Thoracic aorta (tissue), 2 donors: ENCODE measurements at regions not wholly inside any gene's neighbourhood (a gene's known extent, or its start where the extent isn't known, plus 50 kb on each side); places are given as distances from the start of the nearest gene placed in this dataset.

Experiments used
- ATAC-seq: fragments of 150-250 bp; one replicate; pipeline ENCODE4 v1.8.0; 2017; ENCODE audit warnings: low read depth; ENCODE audit not compliant: insufficient number of reproducible peaks, low FRiP score
- DNase-seq: peaks from one replicate; pipeline ENCODE4 v3.0.0-alpha.2; 2020; ENCODE audit warnings: low spot score
- H3K27ac ChIP-seq, 2 donors: fragments of 200-600 bp; sonication (generic); 1 replicate in 1 of 2; 2 replicates in 1 of 2; pipeline ENCODE4 v1.5.1; 2016; ENCODE audit warnings: mild to moderate bottlenecking in 2 of 2, moderate library complexity in 2 of 2
- H3K27me3 ChIP-seq: fragments of 200-600 bp; sonication (generic); replicated peaks from 2 replicates; pipeline ENCODE4 v1.6.0; 2016; ENCODE audit warnings: mild to moderate bottlenecking; ENCODE audit not compliant: insufficient read depth
- H3K36me3 ChIP-seq: fragments of 200-600 bp; sonication (generic); one replicate; pipeline ENCODE4 v1.5.1; 2016
- H3K4me1 ChIP-seq, 2 donors: fragments of 200-600 bp; sonication (generic); 1 replicate in 1 of 2; 2 replicates in 1 of 2; pipeline versions ENCODE4 v1.5.1 to v1.6.0; 2016; ENCODE audit warnings: low read depth in 2 of 2, mild to moderate bottlenecking in 1 of 2; ENCODE audit not compliant: control insufficient read depth in 1 of 2
- H3K4me3 ChIP-seq: fragments of 200-600 bp; sonication (generic); 2 replicates; pipeline ENCODE4 v1.5.1; 2016; ENCODE audit warnings: mild to moderate bottlenecking
- H3K9me3 ChIP-seq: fragments of 200-600 bp; sonication (generic); 2 replicates; pipeline ENCODE4 v1.5.1; 2016
- TF ChIP-seq, protein P1 (sequence below): fragments of 200-600 bp; sonication (generic); IDR thresholded peaks from one replicate; pipeline ENCODE4 v1.5.1; 2019; ENCODE audit warnings: antibody characterized with exemption

DNA sequence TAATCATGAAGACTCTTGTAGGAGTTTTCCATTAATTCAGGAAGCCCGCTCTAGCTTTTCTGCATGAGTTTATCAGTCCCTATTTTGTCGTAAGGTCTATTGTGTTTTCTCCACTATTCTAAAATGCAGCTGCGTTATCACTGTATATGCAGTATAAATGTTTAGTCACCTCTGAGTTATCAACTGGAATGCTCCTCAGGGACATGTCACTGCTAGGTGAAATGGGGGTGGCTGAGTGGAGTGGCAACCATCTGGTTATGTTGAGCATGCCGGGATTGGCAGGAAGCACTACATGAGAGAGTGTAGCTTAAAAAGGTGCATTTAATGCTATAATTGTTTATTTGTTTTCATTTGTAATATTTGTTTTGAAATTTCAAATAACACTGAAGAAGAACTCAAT, 285.2 kb upstream of the ELAC2 start:
- no peak for DNase-seq
- no peaks in the 10 kb centered on the region for H3K9me3 ChIP-seq
- H3K4me1 ChIP-seq: no peaks in the 10 kb centered on the region
- TF ChIP-seq, protein P1, sequence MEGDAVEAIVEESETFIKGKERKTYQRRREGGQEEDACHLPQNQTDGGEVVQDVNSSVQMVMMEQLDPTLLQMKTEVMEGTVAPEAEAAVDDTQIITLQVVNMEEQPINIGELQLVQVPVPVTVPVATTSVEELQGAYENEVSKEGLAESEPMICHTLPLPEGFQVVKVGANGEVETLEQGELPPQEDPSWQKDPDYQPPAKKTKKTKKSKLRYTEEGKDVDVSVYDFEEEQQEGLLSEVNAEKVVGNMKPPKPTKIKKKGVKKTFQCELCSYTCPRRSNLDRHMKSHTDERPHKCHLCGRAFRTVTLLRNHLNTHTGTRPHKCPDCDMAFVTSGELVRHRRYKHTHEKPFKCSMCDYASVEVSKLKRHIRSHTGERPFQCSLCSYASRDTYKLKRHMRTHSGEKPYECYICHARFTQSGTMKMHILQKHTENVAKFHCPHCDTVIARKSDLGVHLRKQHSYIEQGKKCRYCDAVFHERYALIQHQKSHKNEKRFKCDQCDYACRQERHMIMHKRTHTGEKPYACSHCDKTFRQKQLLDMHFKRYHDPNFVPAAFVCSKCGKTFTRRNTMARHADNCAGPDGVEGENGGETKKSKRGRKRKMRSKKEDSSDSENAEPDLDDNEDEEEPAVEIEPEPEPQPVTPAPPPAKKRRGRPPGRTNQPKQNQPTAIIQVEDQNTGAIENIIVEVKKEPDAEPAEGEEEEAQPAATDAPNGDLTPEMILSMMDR: no peak
- H3K36me3 ChIP-seq: no peaks in the 10 kb centered on the region
- H3K4me3 ChIP-seq: no peak overlapping the region
- ATAC-seq: no peak
- no peaks in the 10 kb centered on the region for H3K27me3 ChIP-seq
- H3K27ac ChIP-seq: no peak overlapping the region

DNA sequence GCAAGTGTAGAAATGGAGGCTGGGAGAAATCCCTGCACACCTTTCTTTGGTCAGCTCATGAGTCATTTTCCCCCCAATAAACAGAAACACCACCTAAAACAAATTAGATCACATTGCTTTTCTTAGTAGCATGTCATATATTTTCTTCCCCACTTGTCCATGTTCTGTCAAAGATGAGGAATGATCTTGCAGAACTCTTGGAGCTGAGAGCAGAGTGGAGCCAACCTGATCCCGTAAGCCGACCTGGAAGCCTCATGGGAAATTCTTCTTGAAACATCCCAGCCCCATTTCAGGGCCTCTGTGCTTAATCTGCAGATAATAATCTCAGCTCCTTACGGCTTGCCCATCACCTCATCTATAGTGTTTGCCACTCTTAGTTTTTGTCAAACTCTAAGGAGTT, 284.6 kb upstream of the ELAC2 start:
- no peak for ATAC-seq
- no peak for DNase-seq
- no peak overlapping the region for H3K27ac ChIP-seq
- no peak overlapping the region for H3K4me3 ChIP-seq
- no peaks in the 10 kb centered on the region for H3K36me3 ChIP-seq
- no peaks in the 10 kb centered on the region for H3K4me1 ChIP-seq
- TF ChIP-seq, protein P1: no peak
- H3K27me3 ChIP-seq: no peaks in the 10 kb centered on the region
- H3K9me3 ChIP-seq: no peaks in the 10 kb centered on the region

DNA sequence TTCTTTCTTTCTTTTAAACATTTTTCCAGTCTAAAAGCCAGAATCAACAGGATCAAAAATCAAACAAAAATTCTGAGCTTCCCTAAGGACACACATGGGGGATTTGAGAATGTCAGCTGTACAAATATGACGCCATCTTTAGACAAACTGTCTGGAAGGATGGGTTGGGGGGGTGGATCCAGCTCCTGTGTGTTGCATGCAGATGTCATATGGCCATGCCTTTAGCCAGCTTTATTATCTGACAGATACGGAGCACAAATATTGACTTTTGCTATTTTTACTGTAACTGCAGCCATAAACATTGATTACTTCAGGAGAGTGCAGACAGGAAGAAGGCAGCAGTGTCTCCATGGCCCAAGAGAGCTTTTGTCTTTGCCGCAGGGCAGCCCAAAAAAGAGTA, 279.4 kb upstream of the ELAC2 start:
- TF ChIP-seq, protein P1: no peak
- H3K9me3 ChIP-seq: no peaks in the 10 kb centered on the region
- DNase-seq (no peak), ATAC-seq (no peak)
- no peaks in the 10 kb centered on the region for H3K4me1 ChIP-seq
- H3K27me3 ChIP-seq: no peaks in the 10 kb centered on the region
- no peaks in the 10 kb centered on the region for H3K36me3 ChIP-seq
- H3K27ac ChIP-seq: no peak overlapping the region
- H3K4me3 ChIP-seq: no peak overlapping the region

DNA sequence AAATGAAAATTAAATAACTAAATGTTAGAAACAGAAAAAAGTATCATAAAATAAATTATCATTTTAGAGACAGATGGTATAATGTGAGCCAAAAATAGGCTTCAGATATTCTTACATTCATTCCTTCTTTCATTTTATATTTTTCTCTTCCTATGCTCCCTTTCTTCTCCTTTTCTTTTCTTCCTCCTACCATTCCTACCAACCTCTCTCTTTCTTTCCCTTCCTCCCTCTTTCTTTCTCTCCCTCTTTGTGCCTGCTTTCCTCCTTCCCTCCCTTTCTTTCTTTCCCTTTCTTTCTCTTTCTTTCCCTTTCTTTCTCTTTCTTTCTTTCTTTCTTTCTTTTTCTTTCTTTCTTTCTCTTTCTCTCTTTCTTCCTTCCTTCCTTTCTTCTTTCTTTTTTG, 275.6 kb upstream of the ELAC2 start:
- Histone ChIP-seq H3K4me3 (no peak overlapping the region), H3K27ac (no peak overlapping the region), H3K9me3 (no peaks in the 10 kb centered on the region), H3K4me1 (no peaks in the 10 kb centered on the region), H3K27me3 (no peaks in the 10 kb centered on the region), H3K36me3 (no peaks in the 10 kb centered on the region)
- TF ChIP-seq, protein P1: no peak
- DNase-seq (no peak), ATAC-seq (no peak)

DNA sequence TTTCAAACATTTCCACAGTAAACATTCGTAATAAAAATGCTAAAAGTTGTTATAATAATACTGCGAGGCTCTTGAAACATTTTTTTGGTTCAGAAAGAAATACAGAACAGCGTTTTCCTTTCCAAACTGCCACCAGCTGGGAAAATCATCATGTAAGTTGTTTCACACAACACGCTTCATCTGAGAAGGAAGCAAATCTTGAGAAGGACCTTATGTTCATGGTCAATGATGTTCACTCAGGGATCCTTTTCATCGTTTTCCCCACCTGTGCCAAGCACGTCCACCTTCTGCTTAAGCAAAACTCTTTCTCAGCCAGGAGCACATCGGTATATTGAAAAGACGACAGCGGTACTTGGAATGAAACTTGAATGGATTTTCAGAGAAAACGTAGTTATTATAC, 274.5 kb upstream of the ELAC2 start:
- ATAC-seq: no peak
- TF ChIP-seq, protein P1: no peak

More for the DNA sequence above, 274.5 kb upstream of the ELAC2 start:
- no peak overlapping the region for H3K27ac ChIP-seq
- no peaks in the 10 kb centered on the region for H3K36me3 ChIP-seq
- no peaks in the 10 kb centered on the region for H3K4me1 ChIP-seq
- no peaks in the 10 kb centered on the region for H3K9me3 ChIP-seq
- no peak overlapping the region for H3K4me3 ChIP-seq
- no peaks in the 10 kb centered on the region for H3K27me3 ChIP-seq
- DNase-seq: no peak
